AG10803 (cell line): ENCODE measurements at regions not wholly inside any gene's neighbourhood (a gene's known extent, or its start where the extent isn't known, plus 50 kb on each side); places are given as distances from the start of the nearest gene placed in this dataset.

Source experiments
- DNase-seq: peaks from one replicate; pipeline ENCODE4 v3.0.0; 2010; ENCODE audit warnings: low read depth
- H3K4me3 ChIP-seq: 2 replicates; pipeline ENCODE4 v1.5.1; 2011; ENCODE audit warnings: mild to moderate bottlenecking, low read length, control low read depth
- TF ChIP-seq, protein P1 (sequence below): conservative IDR thresholded peaks from 2 replicates; pipeline ENCODE4 v1.5.1; 2011; ENCODE audit warnings: mild to moderate bottlenecking, low read length, control low read depth, inconsistent platforms

DNA sequence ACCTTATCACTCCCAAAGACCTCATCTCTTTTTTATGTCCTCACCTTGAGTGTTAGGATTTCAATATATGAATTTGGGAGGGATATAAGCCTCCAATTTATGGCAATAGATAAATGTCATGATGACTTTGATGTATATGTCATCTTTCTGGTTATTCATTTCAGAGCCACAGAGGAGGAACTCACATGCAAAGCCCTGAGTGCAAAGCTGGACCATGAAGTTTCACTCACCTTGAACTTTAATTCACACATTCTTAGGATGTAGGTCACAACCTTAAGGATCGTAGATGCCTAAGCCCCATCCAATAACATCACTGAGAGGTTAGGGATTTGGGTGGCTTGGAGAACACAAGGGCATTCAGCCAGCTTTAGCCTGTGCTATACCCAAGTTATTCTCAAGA lies 81.9 kb upstream of the ZPBP start:
- TF ChIP-seq, protein P1, sequence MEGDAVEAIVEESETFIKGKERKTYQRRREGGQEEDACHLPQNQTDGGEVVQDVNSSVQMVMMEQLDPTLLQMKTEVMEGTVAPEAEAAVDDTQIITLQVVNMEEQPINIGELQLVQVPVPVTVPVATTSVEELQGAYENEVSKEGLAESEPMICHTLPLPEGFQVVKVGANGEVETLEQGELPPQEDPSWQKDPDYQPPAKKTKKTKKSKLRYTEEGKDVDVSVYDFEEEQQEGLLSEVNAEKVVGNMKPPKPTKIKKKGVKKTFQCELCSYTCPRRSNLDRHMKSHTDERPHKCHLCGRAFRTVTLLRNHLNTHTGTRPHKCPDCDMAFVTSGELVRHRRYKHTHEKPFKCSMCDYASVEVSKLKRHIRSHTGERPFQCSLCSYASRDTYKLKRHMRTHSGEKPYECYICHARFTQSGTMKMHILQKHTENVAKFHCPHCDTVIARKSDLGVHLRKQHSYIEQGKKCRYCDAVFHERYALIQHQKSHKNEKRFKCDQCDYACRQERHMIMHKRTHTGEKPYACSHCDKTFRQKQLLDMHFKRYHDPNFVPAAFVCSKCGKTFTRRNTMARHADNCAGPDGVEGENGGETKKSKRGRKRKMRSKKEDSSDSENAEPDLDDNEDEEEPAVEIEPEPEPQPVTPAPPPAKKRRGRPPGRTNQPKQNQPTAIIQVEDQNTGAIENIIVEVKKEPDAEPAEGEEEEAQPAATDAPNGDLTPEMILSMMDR: no peak
- DNase-seq: no peak
- no peak overlapping the region for H3K4me3 ChIP-seq

DNA sequence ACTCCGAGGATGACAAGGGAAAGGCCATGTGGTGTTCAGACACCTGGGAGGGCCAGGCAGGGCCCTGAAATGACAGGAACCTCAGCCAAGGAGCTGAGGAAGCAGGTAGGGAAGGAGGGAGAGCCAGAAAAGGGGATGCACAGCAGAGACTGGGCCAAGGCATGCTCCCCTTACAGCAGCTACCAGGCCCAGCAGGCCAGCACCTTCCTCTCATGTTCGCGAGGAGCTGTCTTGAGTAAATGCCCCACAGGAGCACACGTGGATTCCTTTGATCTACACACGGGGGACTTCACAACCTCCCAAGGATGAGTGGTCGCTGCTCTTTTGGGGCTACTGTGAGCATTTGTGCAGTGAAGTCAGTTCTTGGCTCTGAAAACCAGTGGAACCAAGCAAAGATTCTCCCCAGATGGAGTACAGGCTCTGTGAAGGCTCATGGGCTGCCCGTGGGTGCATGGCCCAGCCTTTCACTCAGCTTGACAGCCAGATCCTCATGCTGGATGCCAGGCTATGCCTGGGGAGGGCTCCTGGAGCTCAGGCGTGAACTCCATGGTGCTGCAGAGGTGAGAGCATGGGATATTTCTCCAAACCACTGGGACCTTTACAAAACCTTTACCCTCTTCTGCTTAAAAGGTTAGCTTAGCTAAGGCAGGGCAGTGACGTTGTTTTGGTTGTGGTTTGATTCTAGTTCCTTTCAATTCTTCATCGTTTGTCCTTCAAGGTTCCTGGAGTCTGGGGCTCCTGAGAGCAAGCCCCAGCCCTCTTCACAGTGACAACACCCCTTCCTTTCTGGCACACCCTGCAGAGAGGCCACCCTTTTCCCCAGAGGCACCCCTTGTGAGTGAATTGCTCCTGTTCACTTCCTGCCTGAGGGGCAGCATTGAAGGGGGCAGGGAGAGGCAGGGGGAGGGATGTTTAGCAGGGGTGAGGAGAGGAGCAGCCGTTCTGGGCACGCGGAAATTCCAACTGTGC lies 74.2 kb upstream of the ZPBP start:
- H3K4me3 ChIP-seq: no peak overlapping the region
- DNase-seq: no peak
- TF ChIP-seq, protein P1: no peak

DNA sequence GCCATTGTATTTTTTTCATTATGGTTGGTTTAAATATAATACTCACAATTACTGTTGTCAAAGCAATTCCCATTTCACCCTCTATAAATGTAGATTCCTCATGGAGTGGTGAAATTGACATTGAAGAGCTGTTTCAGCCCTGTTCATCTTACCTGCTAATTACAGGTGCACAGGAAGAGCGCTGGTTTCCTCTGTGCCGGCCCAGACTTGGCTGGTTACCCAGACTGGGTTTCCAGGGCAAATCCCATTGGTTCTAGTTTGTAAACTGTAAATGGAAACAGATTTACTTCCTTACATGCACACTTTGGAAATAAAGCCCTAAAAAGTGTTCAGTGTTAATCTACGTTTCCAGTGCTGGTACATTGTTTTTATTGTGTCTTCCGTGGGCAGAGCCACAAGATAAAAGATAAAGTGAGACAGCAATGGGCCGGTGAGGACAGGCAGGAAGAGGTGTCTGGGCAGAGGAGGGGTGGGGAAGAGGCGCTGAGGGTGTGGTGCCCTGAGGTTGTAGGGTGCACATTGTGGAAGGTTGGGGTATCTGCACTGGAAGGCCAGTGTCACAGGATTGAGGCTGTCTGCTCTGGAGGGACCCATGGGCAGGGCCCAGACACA lies 71.6 kb upstream of the ZPBP start:
- no peak for DNase-seq
- TF ChIP-seq, protein P1: no peak
- no peak overlapping the region for H3K4me3 ChIP-seq

DNA sequence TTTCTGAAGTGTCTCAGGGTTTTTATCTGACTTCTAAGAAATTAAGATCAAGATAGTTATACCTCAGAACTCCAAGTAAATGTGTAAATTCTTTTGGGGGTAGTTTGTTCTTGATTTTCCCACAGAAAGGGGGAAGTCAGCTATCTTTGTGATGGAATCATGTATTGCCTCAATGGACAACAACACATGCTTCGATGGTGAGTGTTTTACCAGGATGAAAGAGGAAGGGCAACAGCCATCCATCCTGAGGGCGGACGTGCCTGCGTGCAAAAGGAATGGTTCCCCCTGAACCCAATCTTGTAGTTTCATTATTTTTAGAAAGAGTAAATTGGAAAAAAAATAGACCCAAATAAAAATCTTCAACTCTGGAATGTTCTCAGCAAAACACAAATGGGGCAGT lies 67.2 kb upstream of the ZPBP start:
- no peak overlapping the region for H3K4me3 ChIP-seq
- no peak for DNase-seq
- TF ChIP-seq, protein P1: no peak

DNA sequence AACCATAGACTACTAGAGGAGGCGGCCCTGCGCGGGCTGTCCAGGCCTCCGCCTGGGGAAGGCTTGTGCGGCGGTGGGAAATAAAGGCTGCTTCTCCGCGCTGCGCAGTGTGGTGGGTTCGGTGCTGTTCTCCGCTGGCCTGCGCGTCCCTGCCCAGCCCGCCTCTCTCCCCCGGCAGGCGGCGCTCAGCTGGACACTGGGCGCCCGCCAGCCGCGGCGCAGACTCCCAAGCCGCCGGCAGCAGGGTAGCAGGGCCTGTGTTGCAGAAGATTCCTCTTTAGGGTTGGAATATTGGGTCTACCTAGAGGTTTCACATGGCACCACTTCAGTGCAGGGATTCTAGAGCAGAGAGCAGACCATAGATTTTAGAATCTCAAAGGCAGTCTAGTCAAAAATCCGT lies 66.1 kb upstream of the ZPBP start:
- no peak overlapping the region for H3K4me3 ChIP-seq
- TF ChIP-seq, protein P1: no peak
- DNase-seq: no peak

DNA sequence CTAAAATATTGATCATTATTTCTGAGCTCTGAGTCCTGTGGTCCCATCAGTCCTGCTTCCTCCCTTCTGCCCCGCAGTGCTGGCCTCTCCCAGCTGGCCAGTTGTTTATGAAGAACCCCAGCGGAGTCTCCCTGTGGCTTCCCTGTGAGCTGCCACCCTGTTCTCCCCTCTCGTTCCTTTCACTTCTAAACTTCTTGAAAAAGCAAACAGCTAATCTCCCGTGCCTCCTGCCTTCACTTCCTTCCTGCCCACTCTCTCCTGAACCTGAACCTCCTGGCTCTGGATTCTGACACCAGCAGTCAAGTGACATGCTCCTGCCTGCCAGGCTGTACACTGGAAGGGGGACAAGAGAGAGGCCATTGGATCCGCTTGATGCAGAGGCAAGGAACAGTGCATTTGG lies 63.7 kb upstream of the ZPBP start:
- no peak for DNase-seq
- TF ChIP-seq, protein P1: no peak
- H3K4me3 ChIP-seq: no peak overlapping the region

DNA sequence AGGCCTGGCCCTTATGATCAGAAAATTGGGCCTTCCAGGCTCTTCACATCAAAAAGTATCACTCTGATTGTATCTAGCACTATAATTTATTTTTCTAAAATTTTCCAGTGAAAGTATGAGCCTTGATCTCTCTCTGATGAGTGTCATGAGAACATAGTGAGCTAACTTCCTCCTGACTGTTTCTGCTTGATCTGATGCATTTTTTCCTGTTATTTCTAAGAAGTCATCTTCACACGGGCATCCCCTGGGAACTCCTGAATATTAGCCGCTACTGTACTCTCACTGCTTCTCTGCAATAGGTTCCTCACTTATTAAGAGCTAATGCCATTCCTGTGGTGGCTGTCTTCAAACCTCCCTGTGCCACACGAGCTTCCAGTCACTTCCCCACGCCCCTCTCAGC lies 63.1 kb upstream of the ZPBP start:
- TF ChIP-seq, protein P1: no peak
- no peak overlapping the region for H3K4me3 ChIP-seq
- DNase-seq: no peak
